Stimulated activated CD4-positive, alpha-beta T cell treated with anti-CD3 and anti-CD28 coated beads, Interleukin-12 subunit alpha, Interleukin-12 subunit beta, amount 100 ng/mL, for 48 hours (primary cell): ENCODE measurements at regions not wholly inside any gene's neighbourhood (a gene's known extent, or its start where the extent isn't known, plus 50 kb on each side); places are given as distances from the start of the nearest gene placed in this dataset.

Source experiments
- DNase-seq, 3 donors: peaks; one replicate each; pipeline ENCODE4 v3.0.0-alpha.2; 2020; ENCODE audit warnings: low read depth in 2 of 3, low spot score in 1 of 3

- DNase-seq: no peak
These were observed 249.6 kb upstream of the TBX3 start for GRCh38 chr12:114933428-114934160.

GRCh38 chr12:114932806-114933205, 248.8 kb upstream of the TBX3 start:
- DNase-seq: no peak

- DNase-seq: no peak
These were observed 247.1 kb upstream of the TBX3 start for GRCh38 chr12:114931025-114931424.

- no peak for DNase-seq
These were observed 242.4 kb upstream of the TBX3 start for GRCh38 chr12:114926341-114926740.

- no peak for DNase-seq
These were observed 241.0 kb upstream of the TBX3 start for GRCh38 chr12:114924946-114925475.

- DNase-seq: no peak
These were observed 237.8 kb upstream of the TBX3 start for GRCh38 chr12:114921781-114922180.

GRCh38 chr12:114920771-114921554, 237.0 kb upstream of the TBX3 start:
- no peak for DNase-seq

- DNase-seq: no peak
These were observed 235.5 kb upstream of the TBX3 start for GRCh38 chr12:114919479-114919878.

GRCh38 chr12:114918535-114919233, 234.7 kb upstream of the TBX3 start:
- DNase-seq: no peak

- DNase-seq: no peak
These were observed 234.0 kb upstream of the TBX3 start for GRCh38 chr12:114917953-114918352.

GRCh38 chr12:114917307-114917706, 233.3 kb upstream of the TBX3 start:
- DNase-seq: no peak

- no peak for DNase-seq
These were observed 232.6 kb upstream of the TBX3 start for GRCh38 chr12:114916541-114916940.

- no peak for DNase-seq
These were observed 232.1 kb upstream of the TBX3 start for GRCh38 chr12:114916124-114916523.

GRCh38 chr12:114913871-114914801, 230.2 kb upstream of the TBX3 start:
- no peak for DNase-seq

- DNase-seq: no peak
These were observed 228.8 kb upstream of the TBX3 start for GRCh38 chr12:114912811-114913210.

- no peak for DNase-seq
These were observed 227.2 kb upstream of the TBX3 start for GRCh38 chr12:114911196-114911595.

GRCh38 chr12:114904254-114905003, 220.5 kb upstream of the TBX3 start:
- no peak for DNase-seq

- DNase-seq: no peak
These were observed 219.2 kb upstream of the TBX3 start for GRCh38 chr12:114903083-114903691.

- DNase-seq: no peak
These were observed 218.7 kb upstream of the TBX3 start for GRCh38 chr12:114902665-114903064.
